AG09319 (cell line): ENCODE measurements at regions not wholly inside any gene's neighbourhood (a gene's known extent, or its start where the extent isn't known, plus 50 kb on each side); places are given as distances from the start of the nearest gene placed in this dataset.

Source experiments
- DNase-seq: peaks from one replicate; pipeline ENCODE4 v3.0.0-alpha.2; 2010; ENCODE audit warnings: low read depth; ENCODE audit errors: extremely low read depth
- CTCF ChIP-seq: IDR thresholded peaks from 2 replicates; pipeline ENCODE4 v1.5.1; 2011; ENCODE audit warnings: low read depth, mild to moderate bottlenecking, inconsistent platforms, low read length, moderate library complexity

GRCh38 chrX:80181079-80181478 lies 166.5 kb downstream of the TBX22 start:
- no peak for DNase-seq
- no peak for TF ChIP-seq CTCF

GRCh38 chrX:80184854-80185253 lies 170.3 kb downstream of the TBX22 start:
- no peak for DNase-seq
- TF ChIP-seq CTCF, result no peak

GRCh38 chrX:80206647-80207046 lies 192.1 kb downstream of the TBX22 start:
- DNase-seq, result no peak
- TF ChIP-seq CTCF, result no peak

- no peak for DNase-seq
- no peak for TF ChIP-seq CTCF
Observed at GRCh38 chrX:80207327-80207726, 192.8 kb downstream of the TBX22 start.

GRCh38 chrX:80216086-80216485 lies 201.5 kb downstream of the TBX22 start:
- TF ChIP-seq CTCF, result no peak
- no peak for DNase-seq

GRCh38 chrX:80223982-80224579 lies 196.2 kb upstream of the TENT5D start:
- TF ChIP-seq CTCF, result no peak
- DNase-seq, result no peak

- DNase-seq, result no peak
- no peak for TF ChIP-seq CTCF
Observed at GRCh38 chrX:80229626-80230025, 190.6 kb upstream of the TENT5D start.
